GM04503 (cell line): ENCODE measurements at regions not wholly inside any gene's neighbourhood (a gene's known extent, or its start where the extent isn't known, plus 50 kb on each side); places are given as distances from the start of the nearest gene placed in this dataset.
"Not testable (repeated sequence)": the region's sequence is repeated elsewhere in the genome, so short reads cannot be mapped to it uniquely, and the experiment has no call there.

Experiments
- DNase-seq: peaks from one replicate; pipeline ENCODE4 v3.0.0-alpha.2; 2012; ENCODE audit warnings: low read depth

- DNase-seq, result no peak
These were observed 575.9 kb upstream of the PBX1 start for GRCh38 chr1:163983097-163983496.

GRCh38 chr1:163985700-163986099 is 573.3 kb upstream of the PBX1 start:
- no peak for DNase-seq

GRCh38 chr1:163999131-163999530 is 559.9 kb upstream of the PBX1 start:
- no peak for DNase-seq

GRCh38 chr1:164006186-164006585 is 552.8 kb upstream of the PBX1 start:
- not testable (repeated sequence) for DNase-seq

- DNase-seq, result no peak
These were observed 552.4 kb upstream of the PBX1 start for GRCh38 chr1:164006621-164007020.

- no peak for DNase-seq
These were observed 541.7 kb upstream of the PBX1 start for GRCh38 chr1:164017239-164017638.

- DNase-seq, result no peak
These were observed 538.6 kb upstream of the PBX1 start for GRCh38 chr1:164020391-164020790.

- DNase-seq, result no peak
These were observed 537.2 kb upstream of the PBX1 start for GRCh38 chr1:164021813-164022212.

GRCh38 chr1:164033782-164034181 is 525.2 kb upstream of the PBX1 start:
- no peak for DNase-seq

GRCh38 chr1:164040754-164041153 is 518.2 kb upstream of the PBX1 start:
- DNase-seq, result no peak

- DNase-seq, result peak; percentile 21
These were observed 507.2 kb upstream of the PBX1 start for GRCh38 chr1:164051782-164052181.

GRCh38 chr1:164054331-164054730 is 504.7 kb upstream of the PBX1 start:
- no peak for DNase-seq

- DNase-seq, result no peak
These were observed 500.8 kb upstream of the PBX1 start for GRCh38 chr1:164058198-164058597.

- no peak for DNase-seq
These were observed 497.5 kb upstream of the PBX1 start for GRCh38 chr1:164061528-164061927.

GRCh38 chr1:164064501-164064900 is 494.5 kb upstream of the PBX1 start:
- DNase-seq, result no peak

GRCh38 chr1:164071288-164071687 is 487.7 kb upstream of the PBX1 start:
- DNase-seq, result no peak

GRCh38 chr1:164086832-164087231 is 472.2 kb upstream of the PBX1 start:
- no peak for DNase-seq

- DNase-seq, result no peak
These were observed 471.0 kb upstream of the PBX1 start for GRCh38 chr1:164087906-164088453.

- DNase-seq, result no peak
These were observed 466.2 kb upstream of the PBX1 start for GRCh38 chr1:164092603-164093353.

- DNase-seq, result no peak
These were observed 465.4 kb upstream of the PBX1 start for GRCh38 chr1:164093543-164093942.

- DNase-seq, result no peak
These were observed 457.2 kb upstream of the PBX1 start for GRCh38 chr1:164101802-164102201.

GRCh38 chr1:164131949-164132348 is 427.0 kb upstream of the PBX1 start:
- DNase-seq, result no peak

GRCh38 chr1:164137273-164137925 is 421.6 kb upstream of the PBX1 start:
- no peak for DNase-seq

GRCh38 chr1:164141797-164142196 is 417.2 kb upstream of the PBX1 start:
- no peak for DNase-seq
